Stimulated activated CD8-positive, alpha-beta memory T cell treated with anti-CD3 and anti-CD28 coated beads, Interleukin-4, amount 100 ng/mL, for 4 hours (primary cell): ENCODE measurements at regions not wholly inside any gene's neighbourhood (a gene's known extent, or its start where the extent isn't known, plus 50 kb on each side); places are given as distances from the start of the nearest gene placed in this dataset.

Experiments
- DNase-seq, 2 donors: peaks; one replicate each; pipeline ENCODE4 v3.0.0-alpha.2; 2020; ENCODE audit warnings: low read depth in 2 of 2, low spot score in 1 of 2

- DNase-seq = no peak
Observed at GRCh38 chr2:81901017-81901416, 1596.5 kb upstream of the LRRTM1 start.

GRCh38 chr2:81895620-81896250 is 1591.2 kb upstream of the LRRTM1 start:
- no peak for DNase-seq

GRCh38 chr2:81894451-81894990 is 1590.0 kb upstream of the LRRTM1 start:
- no peak for DNase-seq

- no peak for DNase-seq
Observed at GRCh38 chr2:81876624-81877023, 1572.1 kb upstream of the LRRTM1 start.

GRCh38 chr2:81872006-81872405 is 1567.5 kb upstream of the LRRTM1 start:
- no peak for DNase-seq

GRCh38 chr2:81870119-81870518 is 1565.6 kb upstream of the LRRTM1 start:
- DNase-seq = no peak

- DNase-seq = no peak
Observed at GRCh38 chr2:81858998-81859397, 1554.4 kb upstream of the LRRTM1 start.

GRCh38 chr2:81853341-81853740 is 1548.8 kb upstream of the LRRTM1 start:
- no peak for DNase-seq

- DNase-seq = no peak
Observed at GRCh38 chr2:81852651-81853050, 1548.1 kb upstream of the LRRTM1 start.

GRCh38 chr2:81839780-81840179 is 1535.2 kb upstream of the LRRTM1 start:
- no peak for DNase-seq

- no peak for DNase-seq
Observed at GRCh38 chr2:81835321-81836000, 1530.9 kb upstream of the LRRTM1 start.

- DNase-seq = no peak
Observed at GRCh38 chr2:81786811-81787210, 1482.3 kb upstream of the LRRTM1 start.

GRCh38 chr2:81767187-81767912 is 1462.8 kb upstream of the LRRTM1 start:
- no peak for DNase-seq

- no peak for DNase-seq
Observed at GRCh38 chr2:81747481-81748070, 1443.0 kb upstream of the LRRTM1 start.

- DNase-seq = no peak
Observed at GRCh38 chr2:81739966-81740365, 1435.4 kb upstream of the LRRTM1 start.

- no peak for DNase-seq
Observed at GRCh38 chr2:81734981-81735380, 1430.4 kb upstream of the LRRTM1 start.

GRCh38 chr2:81714817-81715216 is 1410.3 kb upstream of the LRRTM1 start:
- DNase-seq = no peak

- no peak for DNase-seq
Observed at GRCh38 chr2:81706856-81707255, 1402.3 kb upstream of the LRRTM1 start.

- no peak for DNase-seq
Observed at GRCh38 chr2:81703831-81704230, 1399.3 kb upstream of the LRRTM1 start.

- no peak for DNase-seq
Observed at GRCh38 chr2:81692566-81692965, 1388.0 kb upstream of the LRRTM1 start.

- DNase-seq = no peak
Observed at GRCh38 chr2:81675641-81676040, 1371.1 kb upstream of the LRRTM1 start.

- no peak for DNase-seq
Observed at GRCh38 chr2:81672923-81673322, 1368.4 kb upstream of the LRRTM1 start.
